Mesothelial cell of epicardium (in vitro differentiated cells): ENCODE measurements at regions not wholly inside any gene's neighbourhood (a gene's known extent, or its start where the extent isn't known, plus 50 kb on each side); places are given as distances from the start of the nearest gene placed in this dataset.

Experiments used
- DNase-seq, 2 experiments: peaks; one replicate each; pipeline ENCODE4 v3.0.0; 2021; ENCODE audit warnings: low spot score in 2 of 2; ENCODE audit not compliant: unreplicated experiment in 2 of 2
- H3K27ac Mint-ChIP-seq: 2 replicates; pipeline ENCODE4 v1.8.0; 2021; ENCODE audit warnings: mixed read lengths
- H3K27me3 Mint-ChIP-seq: 2 replicates; pipeline ENCODE4 v1.8.0; 2021; ENCODE audit warnings: low read depth, mixed read lengths
- H3K36me3 Mint-ChIP-seq: 2 replicates; pipeline ENCODE4 v1.8.0; 2021; ENCODE audit warnings: mixed read lengths
- H3K4me1 Mint-ChIP-seq: 2 replicates; pipeline ENCODE4 v1.8.0; 2021; ENCODE audit warnings: mixed read lengths
- H3K4me3 Mint-ChIP-seq: 2 replicates; pipeline ENCODE4 v1.8.0; 2021; ENCODE audit warnings: mild to moderate bottlenecking, moderate library complexity, mixed read lengths
- H3K9me3 Mint-ChIP-seq: 2 replicates; pipeline ENCODE4 v1.8.0; 2021; ENCODE audit warnings: mixed read lengths
- TF ChIP-seq, protein P1 (sequence below): fragments of 200-600 bp; sonication (generic); IDR thresholded peaks from one replicate; pipeline ENCODE4 v1.5.0; 2021; ENCODE audit warnings: antibody characterized with exemption; ENCODE audit not compliant: unreplicated experiment

DNA sequence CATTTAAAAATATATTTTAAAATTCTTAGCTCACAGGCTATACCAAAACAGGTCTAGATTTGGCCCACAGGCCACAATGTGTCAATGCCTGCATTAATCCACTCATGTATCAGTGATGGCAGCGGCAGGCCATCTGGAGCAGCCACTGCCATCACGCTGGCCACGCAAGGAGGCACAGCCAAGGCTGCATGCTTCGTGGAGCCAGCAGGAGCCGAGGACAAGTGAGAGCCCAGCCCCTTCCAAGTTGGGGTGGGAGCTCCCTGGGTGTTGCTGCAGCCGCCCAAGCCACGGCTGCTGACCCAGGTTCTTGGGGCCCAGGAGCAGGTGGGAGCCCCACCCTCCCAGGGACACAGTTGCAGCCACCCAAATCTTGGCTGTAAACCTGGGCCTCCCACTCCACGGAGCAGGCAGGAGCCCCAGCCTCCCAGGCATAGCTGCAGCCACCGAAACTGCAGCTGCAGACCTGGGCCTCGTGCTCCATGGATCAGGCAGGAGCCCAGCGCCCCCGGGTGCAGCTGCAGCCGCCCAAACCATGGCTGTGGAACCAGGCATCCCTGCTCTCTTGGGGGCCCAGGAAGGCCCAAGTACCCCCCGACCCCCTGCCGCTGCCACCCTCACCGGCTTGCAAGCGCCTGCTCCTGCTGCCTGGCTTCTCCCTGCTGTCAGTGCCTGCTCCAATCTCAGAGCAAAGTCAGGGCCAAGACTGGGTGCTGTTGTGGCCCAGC lies 87.3 kb upstream of the CACUL1 start:
- H3K9me3 Mint-ChIP-seq: peaks cover 8% of the 10 kb centered on the region
- no peaks in the 10 kb centered on the region for H3K27me3 Mint-ChIP-seq
- no peaks in the 10 kb centered on the region for H3K36me3 Mint-ChIP-seq
- peaks cover 33% of the 10 kb centered on the region for H3K4me1 Mint-ChIP-seq
- TF ChIP-seq, protein P1, sequence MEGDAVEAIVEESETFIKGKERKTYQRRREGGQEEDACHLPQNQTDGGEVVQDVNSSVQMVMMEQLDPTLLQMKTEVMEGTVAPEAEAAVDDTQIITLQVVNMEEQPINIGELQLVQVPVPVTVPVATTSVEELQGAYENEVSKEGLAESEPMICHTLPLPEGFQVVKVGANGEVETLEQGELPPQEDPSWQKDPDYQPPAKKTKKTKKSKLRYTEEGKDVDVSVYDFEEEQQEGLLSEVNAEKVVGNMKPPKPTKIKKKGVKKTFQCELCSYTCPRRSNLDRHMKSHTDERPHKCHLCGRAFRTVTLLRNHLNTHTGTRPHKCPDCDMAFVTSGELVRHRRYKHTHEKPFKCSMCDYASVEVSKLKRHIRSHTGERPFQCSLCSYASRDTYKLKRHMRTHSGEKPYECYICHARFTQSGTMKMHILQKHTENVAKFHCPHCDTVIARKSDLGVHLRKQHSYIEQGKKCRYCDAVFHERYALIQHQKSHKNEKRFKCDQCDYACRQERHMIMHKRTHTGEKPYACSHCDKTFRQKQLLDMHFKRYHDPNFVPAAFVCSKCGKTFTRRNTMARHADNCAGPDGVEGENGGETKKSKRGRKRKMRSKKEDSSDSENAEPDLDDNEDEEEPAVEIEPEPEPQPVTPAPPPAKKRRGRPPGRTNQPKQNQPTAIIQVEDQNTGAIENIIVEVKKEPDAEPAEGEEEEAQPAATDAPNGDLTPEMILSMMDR: no peak
- no peak overlapping the region for H3K27ac Mint-ChIP-seq
- no peak overlapping the region for H3K4me3 Mint-ChIP-seq
- DNase-seq: no peak

DNA sequence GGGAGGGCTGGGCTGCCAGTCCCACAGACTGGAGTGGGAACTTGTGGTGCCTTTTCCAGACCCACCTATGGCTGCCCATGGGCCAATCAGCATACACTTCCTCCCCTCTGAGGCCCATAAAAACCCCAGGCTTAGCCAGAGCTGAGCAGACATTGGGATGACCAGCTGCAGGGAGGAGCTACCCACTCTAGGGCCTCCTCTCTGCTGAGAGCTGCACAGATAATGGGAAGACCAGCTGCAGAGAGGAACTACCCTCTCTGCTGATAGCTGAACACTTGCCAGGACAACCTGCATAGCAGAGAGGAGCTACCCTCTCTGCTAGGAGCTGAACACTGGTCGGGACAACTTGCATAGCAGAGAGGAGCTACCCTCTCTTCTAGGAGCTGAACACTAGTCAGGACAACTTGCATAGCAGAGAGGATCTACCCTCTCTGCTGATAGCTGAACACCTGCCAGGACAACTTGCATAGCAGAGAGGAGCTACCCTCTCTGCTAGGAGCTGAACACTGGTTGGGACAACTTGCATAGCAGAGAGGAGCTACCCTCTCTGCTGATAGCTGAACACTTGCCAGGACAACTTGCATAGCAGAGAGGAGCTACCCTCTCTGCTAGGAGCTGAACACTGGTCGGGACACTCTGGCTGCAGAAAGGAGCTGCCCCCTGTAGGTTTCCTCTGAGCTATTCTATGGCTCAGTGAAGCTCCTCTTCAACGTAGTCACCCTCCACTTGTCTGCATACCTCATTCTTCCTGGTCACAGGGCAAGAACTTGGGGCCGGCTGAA lies 88.3 kb upstream of the CACUL1 start:
- TF ChIP-seq, protein P1: no peak
- Mint-ChIP-seq H3K4me3 (no peak overlapping the region), H3K27me3 (no peaks in the 10 kb centered on the region), H3K36me3 (no peaks in the 10 kb centered on the region), H3K9me3 (peaks cover 3% of the 10 kb centered on the region), H3K4me1 (peaks cover 33% of the 10 kb centered on the region), H3K27ac (peak overlapping the region; percentile 80)
- no peak for DNase-seq

DNA sequence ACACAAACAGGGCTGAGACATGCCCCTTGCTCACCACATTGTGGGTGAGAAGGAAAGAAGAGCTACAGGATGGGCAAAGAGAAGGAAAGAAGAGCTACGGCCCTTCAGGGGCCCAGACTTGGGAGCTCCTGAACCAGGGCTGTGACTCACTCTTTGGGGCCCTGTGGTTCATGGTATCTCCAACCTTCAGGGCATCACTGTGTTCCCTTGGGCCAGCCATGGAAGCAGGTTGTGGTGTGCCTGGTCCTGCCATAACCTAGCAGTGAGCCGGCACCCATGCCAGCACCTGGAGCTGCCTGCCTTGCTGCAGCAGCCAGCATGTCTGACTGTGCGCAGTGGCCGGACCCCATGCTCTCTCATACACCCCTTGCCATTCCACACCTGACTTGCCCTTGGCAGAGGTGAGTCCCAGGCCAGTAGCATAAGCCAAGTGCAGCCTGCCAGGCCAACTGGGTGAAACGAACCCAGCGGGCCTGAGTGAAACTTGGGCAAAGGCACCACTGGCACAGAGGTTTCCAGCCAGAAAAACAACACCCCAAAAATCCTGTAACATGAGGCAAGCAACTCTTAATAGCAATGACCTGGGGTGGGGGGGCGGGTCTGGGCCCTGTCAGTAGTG lies 89.0 kb upstream of the CACUL1 start:
- H3K27ac Mint-ChIP-seq: peak overlapping the region; percentile 80
- peaks cover 33% of the 10 kb centered on the region for H3K4me1 Mint-ChIP-seq
- H3K36me3 Mint-ChIP-seq: no peaks in the 10 kb centered on the region
- DNase-seq: no peak
- H3K9me3 Mint-ChIP-seq: no peaks in the 10 kb centered on the region
- no peak overlapping the region for H3K4me3 Mint-ChIP-seq
- TF ChIP-seq, protein P1: no peak
- no peaks in the 10 kb centered on the region for H3K27me3 Mint-ChIP-seq

DNA sequence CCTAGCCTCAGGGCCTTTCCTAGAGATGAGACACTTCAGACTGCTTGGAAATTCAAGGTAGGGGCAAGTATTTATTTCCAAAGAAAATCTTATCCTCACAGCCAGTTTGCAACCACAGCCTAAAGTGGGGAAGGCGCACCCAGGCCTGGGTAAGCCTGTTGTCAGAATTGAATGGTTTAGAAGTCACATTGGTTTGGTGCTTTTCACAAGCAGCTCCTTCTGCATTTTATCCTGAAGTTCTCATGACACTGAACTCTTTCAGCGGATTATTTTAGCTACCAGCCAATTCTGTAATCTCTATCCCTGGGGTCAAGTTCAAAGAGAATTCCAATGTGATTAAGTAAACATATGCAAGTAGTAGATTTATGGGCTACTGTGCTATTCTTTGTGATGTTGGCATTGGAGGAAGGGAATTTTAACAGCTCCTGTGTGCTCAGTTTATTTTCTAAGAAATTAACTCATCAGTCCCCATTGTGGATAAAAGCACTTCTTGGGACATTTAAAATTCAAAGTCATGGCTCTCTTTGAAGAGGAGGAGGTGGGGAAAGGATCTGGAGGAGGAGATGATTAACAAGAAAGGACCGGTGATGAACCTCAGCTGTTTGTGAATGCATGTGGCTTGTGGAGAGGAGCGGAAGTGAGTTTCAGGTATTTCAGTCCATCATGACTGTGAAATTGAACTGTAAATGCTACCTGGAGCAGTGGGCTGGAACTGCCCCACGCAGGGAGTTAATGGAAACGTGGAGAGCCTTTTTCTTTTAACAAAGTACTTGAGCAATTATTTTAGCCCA lies 90.2 kb upstream of the CACUL1 start:
- Mint-ChIP-seq H3K4me3 (no peak overlapping the region), H3K9me3 (no peaks in the 10 kb centered on the region), H3K27ac (peak overlapping the region; percentile 93), H3K4me1 (peaks cover 33% of the 10 kb centered on the region), H3K36me3 (no peaks in the 10 kb centered on the region), H3K27me3 (no peaks in the 10 kb centered on the region)
- TF ChIP-seq, protein P1: no peak
- DNase-seq: no peak

DNA sequence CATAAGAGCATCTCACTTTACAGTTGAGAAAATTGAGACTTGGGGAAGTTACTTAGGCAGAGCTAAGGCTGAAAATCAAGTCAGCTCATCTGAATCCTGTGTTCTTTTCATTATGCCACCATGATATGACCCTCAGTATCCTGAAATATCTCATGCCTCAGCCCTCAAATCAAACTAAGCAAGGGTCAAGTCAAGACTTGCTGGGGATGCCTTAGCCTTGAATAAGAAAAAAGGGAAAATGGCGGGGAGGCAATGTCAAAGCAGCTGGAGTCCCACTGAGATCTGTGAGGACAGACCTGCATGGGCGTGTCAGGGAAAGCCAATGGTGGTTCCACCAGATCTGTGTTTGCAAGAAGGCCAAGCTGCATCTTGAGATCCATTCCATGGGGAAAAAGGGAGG lies 91.0 kb upstream of the CACUL1 start:
- Mint-ChIP-seq H3K4me1 (peaks cover 33% of the 10 kb centered on the region), H3K9me3 (no peaks in the 10 kb centered on the region)

More for the DNA sequence above, 91.0 kb upstream of the CACUL1 start:
- TF ChIP-seq, protein P1: no peak
- Mint-ChIP-seq H3K36me3 (no peaks in the 10 kb centered on the region), H3K27me3 (no peaks in the 10 kb centered on the region), H3K4me3 (no peak overlapping the region), H3K27ac (peak overlapping the region; percentile 69)
- no peak for DNase-seq
